ENCODE measurements at regions not wholly inside any gene's neighbourhood (a gene's known extent, or its start where the extent isn't known, plus 50 kb on each side); places are given as distances from the start of the nearest gene placed in this dataset.
"Not testable (repeated sequence)": the region's sequence is repeated elsewhere in the genome, so short reads cannot be mapped to it uniquely, and the experiment has no call there.

DNA sequence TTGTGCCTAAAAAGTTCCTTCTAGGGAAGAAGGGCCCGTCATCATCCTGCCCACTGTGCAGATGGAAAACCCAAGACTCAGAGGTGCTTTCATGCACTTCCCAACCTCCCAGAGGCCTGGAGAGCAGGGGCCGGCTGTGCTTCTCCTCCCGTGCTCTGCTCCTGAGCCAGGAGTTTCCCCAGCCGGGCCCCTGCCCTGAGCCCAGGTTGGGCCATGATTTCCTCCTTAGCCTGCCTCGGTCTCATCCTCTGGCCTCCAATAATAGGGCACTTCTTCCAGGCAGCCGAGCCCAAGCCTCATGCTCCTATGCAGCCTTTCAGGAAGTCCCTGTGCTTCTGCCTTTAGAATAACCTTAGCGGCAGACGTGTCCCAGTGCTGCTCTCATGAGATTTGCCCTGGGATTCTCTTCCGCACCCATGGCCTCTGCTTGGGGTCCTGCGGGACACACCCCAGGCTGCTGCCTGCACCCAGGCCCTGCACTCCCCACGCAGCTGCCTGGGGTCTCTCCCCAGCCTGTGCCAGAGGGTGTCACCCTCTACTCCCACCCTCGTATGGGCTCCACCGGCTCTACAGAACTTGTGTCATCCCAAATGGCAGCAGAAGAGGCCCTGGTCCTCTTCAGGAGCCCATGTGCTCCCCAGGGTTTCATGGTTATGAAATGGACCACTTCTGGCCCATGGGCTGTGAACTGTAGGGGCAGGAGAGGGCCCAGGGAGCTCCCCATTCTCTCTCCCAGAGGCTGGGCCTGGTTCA, 359.3 kb downstream of the ADGRD1 start:
- DNase-seq (ENCODE audit: low read depth), result no peak

DNA sequence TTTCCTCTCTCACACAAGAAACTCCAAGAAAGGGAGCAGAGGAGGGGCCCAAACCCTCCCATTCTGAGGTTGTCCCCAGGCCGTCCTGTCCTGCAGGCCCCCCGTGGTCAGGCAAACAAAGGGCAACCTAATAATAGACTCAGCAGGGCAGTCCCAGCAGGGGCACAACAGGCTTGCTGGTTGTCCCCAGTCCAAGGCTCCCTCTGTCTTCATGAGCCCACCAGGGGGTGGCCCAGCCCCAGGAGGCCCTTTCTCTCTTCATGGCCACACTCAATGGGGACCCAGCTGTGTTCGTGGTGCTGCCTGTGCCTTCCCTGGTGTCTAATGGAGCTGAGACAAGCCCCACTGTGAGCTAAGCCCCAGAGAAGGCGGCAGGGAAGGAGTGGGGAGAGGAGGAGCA, 359.9 kb downstream of the ADGRD1 start:
- no peak for DNase-seq (ENCODE audit: low read depth)

DNA sequence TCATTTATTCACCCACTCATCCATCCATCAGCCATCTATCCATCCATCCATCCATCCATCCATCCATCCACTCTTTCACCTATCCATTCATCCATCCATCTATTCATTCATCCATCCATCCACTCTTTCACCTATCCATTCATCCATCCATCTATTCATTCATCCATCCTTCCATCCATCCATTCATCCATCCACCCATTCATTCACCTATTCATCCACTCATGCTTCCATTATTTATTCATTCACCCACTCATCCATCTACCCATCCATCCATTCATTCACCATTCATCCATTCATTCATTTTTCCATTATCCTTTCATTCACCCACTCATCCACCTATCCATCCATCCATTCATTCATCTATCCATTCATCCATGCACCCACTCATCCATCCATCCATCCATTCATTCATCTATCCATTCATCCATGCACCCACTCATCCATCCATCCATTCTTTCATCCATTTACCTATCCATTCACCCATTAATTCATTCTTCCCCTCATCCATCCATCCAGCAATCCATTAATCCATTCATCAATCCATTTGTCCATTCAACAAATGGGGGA, 360.9 kb downstream of the ADGRD1 start:
- no peak for DNase-seq (ENCODE audit: low read depth)

DNA sequence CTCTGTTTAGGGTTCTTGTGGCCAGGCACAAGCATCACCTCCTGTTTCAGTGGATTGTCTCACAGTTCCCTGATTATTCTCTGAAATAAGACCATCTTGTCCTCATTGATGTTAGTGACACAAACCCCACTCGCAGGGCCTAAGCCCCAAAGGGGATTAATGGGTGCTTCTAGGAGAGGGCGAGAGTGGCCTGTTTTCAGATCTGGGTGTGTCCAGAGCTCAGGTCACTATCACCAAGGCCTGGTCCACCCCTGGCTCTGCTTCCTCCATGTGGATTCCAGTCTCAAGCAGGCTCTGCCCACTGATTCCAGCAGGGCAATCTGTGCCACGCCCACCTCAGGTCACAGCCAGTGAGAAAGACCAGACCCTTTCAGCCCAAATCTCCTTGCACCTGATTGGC, 361.9 kb downstream of the ADGRD1 start:
- DNase-seq (ENCODE audit: low read depth), result no peak

DNA sequence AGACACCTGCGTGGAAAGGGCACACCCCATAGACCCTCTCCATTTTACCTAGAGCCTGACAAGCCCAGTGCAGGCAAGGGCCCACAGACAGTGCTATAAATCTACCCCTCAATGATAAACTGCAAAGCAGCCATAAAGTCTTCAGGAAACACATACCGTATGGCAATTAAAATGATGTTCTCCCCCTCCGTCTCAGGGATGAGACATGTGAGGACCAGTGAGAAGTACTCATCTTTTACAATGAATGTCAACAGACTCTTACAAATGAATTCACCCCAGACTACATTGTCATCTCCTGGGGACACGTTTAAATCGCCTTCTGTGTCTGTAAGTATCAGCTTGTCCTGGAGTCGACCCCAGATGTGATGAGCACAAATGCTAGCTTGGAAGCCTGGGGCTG, 362.7 kb downstream of the ADGRD1 start:
- no peak for DNase-seq (ENCODE audit: low read depth)

DNA sequence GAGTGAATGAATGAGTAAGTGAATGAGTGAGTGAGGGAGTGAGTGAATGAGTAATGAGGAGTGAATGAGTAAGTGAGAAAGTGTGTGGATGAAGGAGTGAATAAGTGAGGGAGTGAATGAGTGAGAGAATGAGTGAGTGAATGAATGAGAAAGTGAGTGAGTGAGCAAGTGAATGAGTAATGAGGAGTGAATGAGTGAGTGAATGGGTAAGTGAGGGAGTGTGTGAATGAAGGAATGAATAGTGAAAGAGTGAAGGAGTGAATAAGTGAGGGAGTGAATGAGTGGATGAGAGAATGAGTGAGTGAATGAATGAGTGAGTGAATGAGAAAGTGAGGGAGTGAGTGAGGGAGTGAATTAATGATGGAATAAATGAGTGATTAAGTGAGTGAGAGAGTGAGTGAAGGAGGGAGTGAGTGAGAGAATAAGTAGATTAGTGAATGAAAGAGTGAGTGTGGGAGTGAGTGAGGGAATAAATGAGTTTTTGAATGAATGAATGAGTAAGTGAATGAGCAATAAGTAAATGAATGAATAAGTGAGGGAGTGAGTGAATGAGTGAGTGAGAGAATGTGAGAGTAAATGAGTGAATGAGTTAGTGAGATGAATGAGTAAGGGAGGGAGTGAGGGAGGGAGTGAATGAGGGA, 364.5 kb downstream of the ADGRD1 start:
- no peak for DNase-seq (ENCODE audit: low read depth)

DNA sequence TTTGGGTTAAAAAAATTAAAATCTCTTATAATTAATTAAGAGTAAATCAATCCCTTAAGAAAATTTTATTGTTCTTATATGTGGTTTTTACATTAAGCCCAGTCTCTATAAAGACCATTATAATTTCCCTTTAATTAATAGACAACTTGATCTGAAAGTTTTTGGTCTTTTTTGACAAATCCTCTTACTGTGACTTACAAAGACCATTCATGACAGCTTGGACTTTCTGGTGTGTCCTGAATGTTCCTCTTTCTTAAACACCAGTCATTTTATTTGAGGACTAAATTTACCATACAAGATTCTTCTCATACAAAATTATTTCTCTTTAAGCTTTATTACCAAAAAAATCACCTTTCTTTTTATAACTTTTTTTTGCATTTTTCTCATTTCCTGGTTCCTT, 368.3 kb downstream of the ADGRD1 start:
- DNase-seq (ENCODE audit: low read depth), result no peak

DNA sequence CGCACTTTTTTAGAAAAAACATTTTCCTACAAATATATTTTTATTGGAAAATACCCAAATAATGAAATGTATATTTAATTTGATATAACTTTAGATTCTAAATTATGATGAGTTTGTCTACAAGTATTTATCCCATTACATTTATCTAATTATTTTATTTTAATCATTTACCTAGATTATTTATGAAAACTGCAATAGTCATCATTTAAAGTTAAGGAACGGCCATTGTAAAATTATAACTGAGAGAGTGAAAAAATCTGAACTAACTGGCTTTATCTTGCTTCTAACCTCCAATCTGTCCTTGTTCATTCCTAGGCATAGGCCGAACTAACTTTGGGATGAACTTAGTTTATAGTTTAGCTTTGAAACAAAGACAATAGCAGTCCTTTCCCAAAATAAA, 368.8 kb downstream of the ADGRD1 start:
- DNase-seq (ENCODE audit: low read depth), result not testable (repeated sequence)

DNA sequence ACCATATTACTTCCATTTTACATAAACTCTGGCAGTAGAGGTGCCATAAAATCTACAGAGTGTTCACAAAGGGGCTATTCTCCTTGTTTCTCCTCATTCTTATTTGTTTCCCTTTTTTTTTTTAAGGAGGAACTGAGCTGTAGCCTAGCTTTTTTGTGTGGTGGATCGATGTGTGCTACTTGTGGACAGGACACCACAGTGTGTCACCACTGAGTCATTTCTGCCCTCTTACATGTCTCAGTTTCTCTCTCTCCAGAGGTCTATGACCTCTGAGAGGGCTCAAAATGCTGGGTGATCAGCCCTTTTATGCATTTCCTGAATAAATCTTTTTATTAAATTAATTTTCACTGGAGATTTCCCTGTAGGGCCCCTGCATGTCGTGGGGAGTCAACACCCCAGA, 370.2 kb downstream of the ADGRD1 start:
- DNase-seq (ENCODE audit: low read depth), result no peak

DNA sequence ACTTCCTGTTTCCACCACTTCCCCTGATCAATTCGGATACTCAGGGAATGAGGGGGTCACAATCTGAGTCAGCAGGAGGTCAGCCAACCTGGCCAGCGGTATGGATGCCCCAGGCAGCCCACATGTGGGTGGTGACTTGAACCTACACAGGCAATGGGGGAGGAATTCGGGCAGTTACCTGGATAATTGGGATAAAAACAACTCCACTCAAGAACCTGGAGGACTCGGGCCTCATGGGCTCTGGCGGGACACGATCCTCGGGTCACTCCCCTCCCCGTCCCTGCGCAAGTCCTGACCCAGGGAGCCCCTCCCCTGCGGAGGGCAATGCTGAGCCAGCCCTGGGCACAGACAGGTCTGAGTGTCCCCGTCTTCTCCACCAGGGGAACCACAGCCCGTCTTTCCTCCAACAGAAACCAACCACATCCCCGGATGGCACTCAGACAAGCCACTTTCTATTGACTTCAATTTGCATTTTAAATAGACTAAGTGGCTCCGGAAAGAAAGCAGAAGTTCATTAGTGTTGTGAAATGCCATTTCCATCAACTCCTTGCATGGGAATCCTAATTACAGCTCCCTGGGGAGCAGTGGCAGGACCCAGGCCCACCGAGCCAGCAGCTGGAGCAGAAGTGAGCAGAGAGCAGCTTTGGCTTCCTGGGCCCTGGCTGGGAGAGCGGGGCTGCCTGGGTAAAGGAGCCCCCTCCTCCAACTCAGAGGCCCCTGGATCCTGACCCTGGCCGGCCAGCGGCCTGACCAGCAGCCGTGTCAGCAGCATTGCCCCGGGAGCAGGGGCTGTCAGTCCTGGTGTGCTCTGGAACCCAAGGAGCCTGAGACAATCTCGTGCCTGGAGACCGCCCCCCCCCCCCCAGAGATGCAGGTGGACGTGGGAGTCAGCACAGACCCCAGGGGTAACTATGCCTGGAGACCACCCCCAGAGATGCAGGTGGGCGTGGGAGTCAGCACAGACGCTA, 374.1 kb downstream of the ADGRD1 start:
- DNase-seq (ENCODE audit: low read depth), result no peak

DNA sequence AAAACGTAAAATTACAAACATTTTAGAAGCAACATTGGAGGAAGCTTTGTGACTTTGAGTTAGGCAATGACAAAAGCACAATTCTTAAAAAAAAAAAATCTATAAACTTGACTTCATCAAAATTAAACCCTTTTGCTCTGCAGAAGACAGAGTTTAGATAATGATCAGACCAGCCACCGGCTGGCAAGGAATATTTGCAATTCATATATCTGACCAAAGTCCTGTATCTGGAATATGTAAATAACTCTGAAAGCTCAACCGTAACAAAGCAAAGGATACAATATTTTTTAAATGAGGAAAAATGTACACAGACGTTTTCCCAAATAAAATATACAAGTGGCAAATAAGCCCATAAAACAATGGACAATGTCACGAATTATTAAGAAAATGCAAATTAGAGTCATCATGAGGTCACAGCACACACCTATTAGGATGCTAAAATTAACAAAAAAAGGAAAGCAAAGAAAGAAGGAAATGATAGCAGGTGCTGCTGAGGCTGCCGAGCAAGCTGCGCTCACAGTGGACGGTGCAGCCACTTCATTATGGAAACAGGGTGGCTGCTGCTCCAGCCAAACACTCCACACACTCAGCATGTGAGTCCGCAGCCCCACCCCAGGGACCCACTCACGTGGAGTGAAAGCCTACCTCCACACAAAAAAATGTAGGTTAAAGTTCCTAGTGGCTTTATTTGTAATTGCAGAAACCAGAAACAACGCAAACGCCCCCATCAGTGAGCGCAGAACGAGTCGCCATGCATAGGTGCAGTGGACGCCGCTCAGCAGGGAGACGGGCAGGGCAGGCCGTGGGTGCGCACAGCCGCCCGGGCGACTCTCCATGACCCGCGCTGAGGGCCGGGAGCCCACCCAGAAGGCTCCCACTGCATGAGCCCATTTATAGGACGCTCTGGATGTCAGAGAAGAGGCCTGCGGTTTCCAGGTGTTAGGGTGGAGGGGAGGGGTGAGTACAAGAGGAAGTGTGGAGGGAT, 375.4 kb downstream of the ADGRD1 start:
- DNase-seq (ENCODE audit: low read depth), result not testable (repeated sequence)

DNA sequence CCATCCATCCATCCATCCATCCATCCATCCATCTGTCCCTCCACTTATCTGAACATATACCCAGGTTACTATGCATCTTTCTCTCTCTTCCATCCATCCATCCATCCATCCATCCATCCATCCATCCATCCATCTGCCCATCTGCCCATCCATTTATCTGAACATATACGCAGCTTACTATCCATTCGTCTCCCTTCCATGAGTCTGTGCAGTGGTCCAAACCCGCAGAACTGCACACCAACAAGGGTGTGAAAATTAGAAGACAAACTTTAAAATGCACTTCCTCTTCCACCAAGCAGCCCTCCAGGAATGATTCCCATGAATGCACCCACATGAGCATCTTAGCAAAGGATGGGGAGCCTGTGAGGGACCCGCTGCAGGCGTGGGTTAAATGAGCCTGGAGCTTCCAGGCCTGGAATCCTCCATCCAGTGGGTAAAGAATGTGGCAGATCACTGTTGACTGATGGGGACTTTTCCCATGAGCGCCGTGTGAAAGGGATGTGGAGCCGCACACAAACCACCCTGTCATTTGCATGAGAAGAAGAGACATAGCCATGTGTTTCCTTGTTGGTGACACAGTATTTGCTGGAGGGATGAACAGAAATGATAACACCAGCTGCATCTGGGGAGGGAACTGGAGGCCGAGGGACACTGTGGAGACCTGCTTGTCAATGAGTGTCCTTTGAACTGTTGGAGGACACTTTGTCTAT, 376.6 kb downstream of the ADGRD1 start:
- no peak for DNase-seq (ENCODE audit: low read depth)

DNA sequence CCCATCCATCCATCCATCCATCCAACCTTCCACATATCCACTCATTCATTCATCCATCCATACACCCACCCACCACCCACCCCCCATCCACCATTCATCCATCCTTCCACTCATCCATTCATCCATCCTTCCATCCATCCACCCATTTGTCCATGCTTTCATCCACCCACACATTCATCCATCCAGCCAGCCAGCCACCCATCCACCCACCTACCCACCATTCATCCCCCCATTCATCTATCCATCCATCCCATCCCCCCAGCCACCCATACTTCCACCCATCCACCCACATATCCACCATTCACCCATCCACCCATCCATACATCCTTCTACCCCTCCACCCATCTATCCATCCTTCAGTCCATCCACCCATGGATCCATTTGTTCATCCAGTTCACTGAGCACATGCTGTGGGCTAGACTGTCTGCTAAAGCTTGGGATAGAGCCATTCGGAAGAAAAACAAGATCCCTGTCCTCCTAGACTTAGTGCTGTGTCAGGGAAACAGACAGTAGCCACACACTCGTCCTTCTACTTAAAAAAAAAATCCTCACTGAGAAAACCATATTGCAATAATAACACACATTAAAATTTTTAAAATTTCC, 377.5 kb downstream of the ADGRD1 start:
- DNase-seq (ENCODE audit: low read depth), result no peak

DNA sequence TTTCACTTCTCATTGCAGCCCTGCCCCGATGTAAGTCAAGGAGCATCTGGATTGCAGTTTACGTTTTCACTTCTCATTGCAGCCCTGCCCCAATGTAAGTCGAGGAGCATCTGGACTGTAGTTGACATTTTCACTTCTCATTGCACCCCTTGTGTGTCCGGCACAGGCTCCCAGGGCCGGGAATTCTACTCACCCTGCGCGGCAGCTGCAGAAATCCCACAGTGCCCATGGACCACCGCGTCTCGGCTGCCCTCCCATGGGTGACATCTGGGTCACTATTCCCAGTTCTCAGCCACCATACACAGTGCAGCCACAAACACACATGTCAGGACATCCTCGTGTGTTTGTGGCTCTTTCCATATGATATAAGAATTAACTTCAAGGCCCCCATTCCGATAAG, 378.5 kb downstream of the ADGRD1 start:
- no peak for DNase-seq (ENCODE audit: low read depth)

DNA sequence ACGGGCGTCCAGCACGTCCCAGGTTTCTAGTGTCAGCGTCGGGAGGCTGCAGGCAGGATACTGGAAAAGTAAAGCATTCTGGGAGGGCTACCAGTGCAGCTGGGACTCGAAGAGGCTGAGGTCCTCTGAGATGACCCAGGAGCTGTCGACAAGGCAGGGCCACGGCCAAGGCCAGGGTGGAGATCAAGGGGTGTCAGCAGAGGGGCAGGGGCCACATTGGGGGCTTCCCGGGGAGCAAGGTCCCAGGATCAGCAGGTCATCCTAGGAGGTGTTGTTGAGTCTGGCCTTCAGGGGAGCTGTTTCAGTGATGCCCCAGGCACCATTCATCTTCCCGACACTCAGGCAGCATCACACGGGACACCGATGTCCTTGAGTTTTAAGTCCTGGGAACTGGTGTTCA, 377.8 kb upstream of the SFSWAP start:
- no peak for DNase-seq (ENCODE audit: low read depth)

DNA sequence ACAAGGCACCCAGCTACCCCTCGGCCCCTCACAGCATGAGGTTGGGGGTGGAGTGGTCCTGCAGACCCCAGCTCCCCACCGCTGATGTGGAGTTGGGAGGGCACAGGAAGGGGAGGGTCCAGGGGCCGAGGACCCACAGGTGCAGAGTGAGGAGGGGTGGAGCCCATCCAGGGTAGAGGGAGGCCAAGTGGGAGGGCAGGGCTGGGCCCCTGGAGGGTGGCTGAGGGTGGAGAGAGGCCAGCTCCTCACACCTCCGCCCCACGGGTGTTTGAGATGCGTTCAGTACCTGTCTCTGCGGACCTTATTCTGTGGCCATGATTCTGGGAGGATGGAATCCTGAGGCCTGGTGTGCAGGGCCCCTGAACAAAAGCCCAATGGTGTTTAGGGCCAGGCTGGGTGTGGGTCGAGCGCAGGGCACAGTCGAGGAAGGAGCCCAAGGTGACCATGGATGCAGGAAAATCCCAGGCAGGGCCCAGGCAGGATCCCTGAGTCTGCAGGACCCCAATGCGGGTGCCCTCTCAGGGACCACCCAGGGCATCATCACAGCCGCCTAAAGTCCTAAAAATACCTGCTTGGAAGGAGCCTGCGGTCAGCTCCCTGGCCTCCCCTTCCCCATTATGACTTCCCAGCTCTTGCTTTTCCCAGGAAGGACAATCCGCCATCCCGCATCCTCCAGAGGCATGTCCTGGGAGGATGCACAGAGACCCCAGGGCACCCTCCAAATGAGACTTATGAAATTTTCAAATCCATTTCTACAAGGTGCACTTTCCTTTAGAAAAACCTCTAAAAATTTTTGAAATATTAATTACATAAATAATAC, 377.1 kb upstream of the SFSWAP start:
- DNase-seq (ENCODE audit: low read depth), result no peak

DNA sequence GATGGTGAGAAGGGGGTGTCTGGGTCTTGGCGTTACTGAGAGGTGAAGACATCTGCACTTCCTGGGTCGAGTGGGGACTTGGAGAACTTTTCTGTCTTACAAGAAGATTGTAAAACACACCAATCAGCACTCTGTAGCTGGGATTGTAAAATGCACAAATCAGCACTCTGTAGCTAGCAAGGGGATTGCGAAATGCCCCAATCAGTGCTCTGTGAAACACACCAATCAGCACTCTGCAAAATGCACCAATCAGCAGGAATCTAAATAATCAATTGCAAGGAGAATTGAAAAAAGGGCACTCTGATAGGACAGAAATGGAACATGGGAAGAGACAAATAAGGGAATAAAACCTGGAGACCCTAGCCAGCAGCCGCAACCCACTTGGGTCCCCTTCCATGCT, 376.1 kb upstream of the SFSWAP start:
- no peak for DNase-seq (ENCODE audit: low read depth)

DNA sequence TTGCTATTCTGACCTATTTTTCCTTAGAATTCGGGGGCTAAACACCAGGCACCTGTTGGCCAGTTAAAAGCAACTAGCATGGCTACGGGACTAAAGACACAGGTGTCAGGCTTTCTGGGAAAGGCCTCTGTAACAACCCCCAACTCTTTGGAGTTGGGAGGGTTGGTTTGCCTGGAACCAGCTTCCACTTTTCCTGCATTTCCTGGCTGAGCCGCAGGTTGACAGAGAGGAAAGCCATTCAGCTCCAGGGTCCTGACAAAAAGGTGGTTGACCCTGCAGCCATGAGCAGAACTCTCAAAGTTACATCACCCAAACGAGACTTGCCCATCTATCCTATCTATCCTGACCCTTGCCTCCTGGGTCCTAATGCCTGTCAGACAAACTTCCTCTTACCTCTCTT, 375.4 kb upstream of the SFSWAP start:
- DNase-seq (ENCODE audit: low read depth), result no peak

DNA sequence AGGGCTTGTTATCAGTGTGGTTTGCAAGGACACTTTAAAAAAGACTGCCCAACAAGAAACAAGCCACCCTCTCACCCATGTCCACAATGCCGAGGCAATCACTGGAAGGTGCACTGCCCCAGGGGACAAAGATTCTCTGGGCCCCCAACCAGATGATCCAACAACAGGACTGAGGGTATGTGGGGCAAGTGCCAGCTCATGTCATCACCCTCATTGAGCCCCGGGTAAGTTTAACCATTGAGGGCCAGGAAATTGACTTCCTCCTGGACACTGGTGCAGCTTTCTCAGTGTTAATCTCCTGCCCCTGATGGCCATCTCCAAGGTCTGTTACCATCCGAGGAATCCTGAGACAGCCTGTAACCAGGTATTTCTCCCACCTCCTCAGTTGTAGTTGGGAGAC, 373.0 kb upstream of the SFSWAP start:
- not testable (repeated sequence) for DNase-seq (ENCODE audit: low read depth)
